GM23338 (cell line): ENCODE measurements at regions not wholly inside any gene's neighbourhood (a gene's known extent, or its start where the extent isn't known, plus 50 kb on each side); places are given as distances from the start of the nearest gene placed in this dataset.

Source experiments
- ATAC-seq: fragments of 200-7000 bp; cut with Tn5 transposase; 3 replicates; pipeline ENCODE4 v1.9.1; 2020
- DNase-seq: peaks from one replicate; pipeline ENCODE4 v3.0.0-alpha.2; 2015; ENCODE audit warnings: low spot score
- H2AFZ ChIP-seq: fragments of 200-600 bp; sonication (generic); 2 replicates; pipeline ENCODE4 v1.8.0; 2016; ENCODE audit warnings: antibody characterized with exemption, mild to moderate bottlenecking, moderate library complexity
- H3F3A ChIP-seq: fragments of 200-600 bp; sonication (generic); replicated peaks from 2 replicates; pipeline ENCODE4 v1.8.0; 2017; ENCODE audit warnings: antibody characterized with exemption, mixed run types, low read depth
- H3K27ac ChIP-seq: fragments of 200-600 bp; sonication (generic); 2 replicates; pipeline ENCODE4 v1.6.1; 2016; ENCODE audit warnings: low read depth
- H3K27me3 ChIP-seq: fragments of 200-600 bp; sonication (generic); 2 replicates; pipeline ENCODE4 v1.8.0; 2016; ENCODE audit warnings: mild to moderate bottlenecking, mixed run types, moderate library complexity; ENCODE audit not compliant: insufficient read depth
- H3K36me3 ChIP-seq: fragments of 200-600 bp; sonication (generic); 2 replicates; pipeline ENCODE4 v1.8.0; 2016; ENCODE audit warnings: mild to moderate bottlenecking; ENCODE audit not compliant: insufficient read depth
- H3K4me1 ChIP-seq: fragments of 200-600 bp; sonication (generic); 2 replicates; pipeline ENCODE4 v1.8.0; 2016; ENCODE audit warnings: mild to moderate bottlenecking, moderate library complexity; ENCODE audit not compliant: insufficient read depth
- H3K4me2 ChIP-seq: fragments of 200-600 bp; sonication (generic); 2 replicates; pipeline ENCODE4 v1.7.1; 2017; ENCODE audit warnings: mixed run types
- H3K4me3 ChIP-seq: fragments of 200-600 bp; sonication (generic); 2 replicates; pipeline ENCODE4 v1.6.1; 2016; ENCODE audit warnings: mixed run types
- H3K79me2 ChIP-seq: fragments of 200-600 bp; sonication (generic); replicated peaks from 2 replicates; pipeline ENCODE4 v1.8.0; 2017; ENCODE audit warnings: mild to moderate bottlenecking; ENCODE audit not compliant: insufficient read depth
- H3K9me2 ChIP-seq: fragments of 200-600 bp; sonication (generic); 2 replicates; pipeline ENCODE4 v1.8.0; 2017; ENCODE audit not compliant: insufficient read depth
- H4K20me1 ChIP-seq: fragments of 200-600 bp; sonication (generic); replicated peaks from 2 replicates; pipeline ENCODE4 v1.8.0; 2017; ENCODE audit warnings: mild to moderate bottlenecking; ENCODE audit not compliant: insufficient read depth
- H3K27ac Mint-ChIP-seq: 2 replicates; pipeline ENCODE4 v1.8.0; 2020; ENCODE audit warnings: inconsistent platforms, mild to moderate bottlenecking, moderate library complexity, mixed read lengths
- H3K27me3 Mint-ChIP-seq: 3 replicates; pipeline ENCODE4 v1.8.0; 2022; ENCODE audit warnings: low read depth, mild to moderate bottlenecking, moderate library complexity, mixed read lengths, inconsistent platforms; ENCODE audit not compliant: insufficient read depth, poor library complexity
- H3K36me3 Mint-ChIP-seq: 3 replicates; pipeline ENCODE4 v1.8.0; 2021; ENCODE audit warnings: low read depth, mild to moderate bottlenecking, inconsistent platforms, moderate library complexity, mixed read lengths
- H3K4me1 Mint-ChIP-seq: 3 replicates; pipeline ENCODE4 v1.8.0; 2020; ENCODE audit warnings: mild to moderate bottlenecking, inconsistent platforms, mixed read lengths
- H3K4me3 Mint-ChIP-seq: 3 replicates; pipeline ENCODE4 v1.8.0; 2021; ENCODE audit warnings: moderate library complexity, mild to moderate bottlenecking, inconsistent platforms, mixed read lengths
- H3K9me3 Mint-ChIP-seq: 3 replicates; pipeline ENCODE4 v1.8.0; 2020; ENCODE audit warnings: moderate library complexity, mild to moderate bottlenecking, inconsistent platforms, mixed read lengths
- CREB1 ChIP-seq: fragments of 250-450 bp; sonication (Bioruptor Pico); IDR thresholded peaks from 2 replicates; pipeline ENCODE4 v1.5.0; 2020; ENCODE audit warnings: low read depth, mild to moderate bottlenecking, moderate library complexity
- EZH2 ChIP-seq: fragments of 200-600 bp; sonication (generic); IDR thresholded peaks from one replicate; pipeline ENCODE4 v1.8.0; 2017; ENCODE audit warnings: antibody characterized with exemption, mild to moderate bottlenecking, low read depth; ENCODE audit not compliant: unreplicated experiment
- EZH2phosphoT487 ChIP-seq: fragments of 200-600 bp; sonication (generic); IDR thresholded peaks from one replicate; pipeline ENCODE4 v1.8.1; 2018; ENCODE audit warnings: antibody characterized with exemption; ENCODE audit not compliant: unreplicated experiment
- JUNB ChIP-seq: IDR thresholded peaks from one replicate; pipeline ENCODE4 v1.6.1; 2016; ENCODE audit warnings: antibody characterized with exemption; ENCODE audit not compliant: unreplicated experiment
- NANOG ChIP-seq: IDR thresholded peaks from 2 replicates; pipeline ENCODE4 v1.6.1; 2016; ENCODE audit warnings: antibody characterized with exemption, borderline replicate concordance
- POLR2AphosphoS5 ChIP-seq: IDR thresholded peaks from 2 replicates; pipeline ENCODE4 v1.6.1; 2016; ENCODE audit warnings: antibody characterized with exemption, low read depth
- STAT1 ChIP-seq: IDR thresholded peaks from one replicate; pipeline ENCODE4 v1.6.1; 2016; ENCODE audit warnings: antibody characterized with exemption; ENCODE audit not compliant: unreplicated experiment
- ZNF114 ChIP-seq: fragments of 250-450 bp; sonication (Bioruptor Pico); IDR thresholded peaks from 2 replicates; pipeline ENCODE4 v1.5.0; 2020; ENCODE audit warnings: mild to moderate bottlenecking, moderate library complexity
- ZNF331 ChIP-seq: fragments of 250-450 bp; sonication (Bioruptor Pico); IDR thresholded peaks from 2 replicates; pipeline ENCODE4 v1.5.0; 2020; ENCODE audit warnings: low read depth, mild to moderate bottlenecking, moderate library complexity
- TF ChIP-seq, protein P1 (sequence below): fragments of 250-450 bp; sonication (Bioruptor Pico); IDR thresholded peaks from 2 replicates; pipeline ENCODE4 v1.5.0; 2020; ENCODE audit warnings: mild to moderate bottlenecking, moderate library complexity
- TF ChIP-seq, protein P2 (sequence below): IDR thresholded peaks from 2 replicates; pipeline ENCODE4 v1.6.1; 2016; ENCODE audit warnings: antibody characterized with exemption
- TF ChIP-seq, protein P3 (sequence below): IDR thresholded peaks from one replicate; pipeline ENCODE4 v1.6.1; 2018; ENCODE audit warnings: antibody characterized with exemption; ENCODE audit not compliant: unreplicated experiment
- TF ChIP-seq, protein P4 (sequence below), 2 experiments: fragments of 200-600 bp in 1 of 2; sonication (generic) in 1 of 2; conservative IDR thresholded peaks; 2 replicates each; pipeline versions ENCODE4 v1.5.1 to v1.6.1; 2016 to 2017; ENCODE audit warnings: antibody characterized with exemption in 2 of 2, low read depth in 2 of 2, mild to moderate bottlenecking in 2 of 2, moderate library complexity in 1 of 2

GRCh38 chr18:28826107-28826506 lies 649.2 kb upstream of the CDH2 start (continued):
- TF ChIP-seq, protein P1, sequence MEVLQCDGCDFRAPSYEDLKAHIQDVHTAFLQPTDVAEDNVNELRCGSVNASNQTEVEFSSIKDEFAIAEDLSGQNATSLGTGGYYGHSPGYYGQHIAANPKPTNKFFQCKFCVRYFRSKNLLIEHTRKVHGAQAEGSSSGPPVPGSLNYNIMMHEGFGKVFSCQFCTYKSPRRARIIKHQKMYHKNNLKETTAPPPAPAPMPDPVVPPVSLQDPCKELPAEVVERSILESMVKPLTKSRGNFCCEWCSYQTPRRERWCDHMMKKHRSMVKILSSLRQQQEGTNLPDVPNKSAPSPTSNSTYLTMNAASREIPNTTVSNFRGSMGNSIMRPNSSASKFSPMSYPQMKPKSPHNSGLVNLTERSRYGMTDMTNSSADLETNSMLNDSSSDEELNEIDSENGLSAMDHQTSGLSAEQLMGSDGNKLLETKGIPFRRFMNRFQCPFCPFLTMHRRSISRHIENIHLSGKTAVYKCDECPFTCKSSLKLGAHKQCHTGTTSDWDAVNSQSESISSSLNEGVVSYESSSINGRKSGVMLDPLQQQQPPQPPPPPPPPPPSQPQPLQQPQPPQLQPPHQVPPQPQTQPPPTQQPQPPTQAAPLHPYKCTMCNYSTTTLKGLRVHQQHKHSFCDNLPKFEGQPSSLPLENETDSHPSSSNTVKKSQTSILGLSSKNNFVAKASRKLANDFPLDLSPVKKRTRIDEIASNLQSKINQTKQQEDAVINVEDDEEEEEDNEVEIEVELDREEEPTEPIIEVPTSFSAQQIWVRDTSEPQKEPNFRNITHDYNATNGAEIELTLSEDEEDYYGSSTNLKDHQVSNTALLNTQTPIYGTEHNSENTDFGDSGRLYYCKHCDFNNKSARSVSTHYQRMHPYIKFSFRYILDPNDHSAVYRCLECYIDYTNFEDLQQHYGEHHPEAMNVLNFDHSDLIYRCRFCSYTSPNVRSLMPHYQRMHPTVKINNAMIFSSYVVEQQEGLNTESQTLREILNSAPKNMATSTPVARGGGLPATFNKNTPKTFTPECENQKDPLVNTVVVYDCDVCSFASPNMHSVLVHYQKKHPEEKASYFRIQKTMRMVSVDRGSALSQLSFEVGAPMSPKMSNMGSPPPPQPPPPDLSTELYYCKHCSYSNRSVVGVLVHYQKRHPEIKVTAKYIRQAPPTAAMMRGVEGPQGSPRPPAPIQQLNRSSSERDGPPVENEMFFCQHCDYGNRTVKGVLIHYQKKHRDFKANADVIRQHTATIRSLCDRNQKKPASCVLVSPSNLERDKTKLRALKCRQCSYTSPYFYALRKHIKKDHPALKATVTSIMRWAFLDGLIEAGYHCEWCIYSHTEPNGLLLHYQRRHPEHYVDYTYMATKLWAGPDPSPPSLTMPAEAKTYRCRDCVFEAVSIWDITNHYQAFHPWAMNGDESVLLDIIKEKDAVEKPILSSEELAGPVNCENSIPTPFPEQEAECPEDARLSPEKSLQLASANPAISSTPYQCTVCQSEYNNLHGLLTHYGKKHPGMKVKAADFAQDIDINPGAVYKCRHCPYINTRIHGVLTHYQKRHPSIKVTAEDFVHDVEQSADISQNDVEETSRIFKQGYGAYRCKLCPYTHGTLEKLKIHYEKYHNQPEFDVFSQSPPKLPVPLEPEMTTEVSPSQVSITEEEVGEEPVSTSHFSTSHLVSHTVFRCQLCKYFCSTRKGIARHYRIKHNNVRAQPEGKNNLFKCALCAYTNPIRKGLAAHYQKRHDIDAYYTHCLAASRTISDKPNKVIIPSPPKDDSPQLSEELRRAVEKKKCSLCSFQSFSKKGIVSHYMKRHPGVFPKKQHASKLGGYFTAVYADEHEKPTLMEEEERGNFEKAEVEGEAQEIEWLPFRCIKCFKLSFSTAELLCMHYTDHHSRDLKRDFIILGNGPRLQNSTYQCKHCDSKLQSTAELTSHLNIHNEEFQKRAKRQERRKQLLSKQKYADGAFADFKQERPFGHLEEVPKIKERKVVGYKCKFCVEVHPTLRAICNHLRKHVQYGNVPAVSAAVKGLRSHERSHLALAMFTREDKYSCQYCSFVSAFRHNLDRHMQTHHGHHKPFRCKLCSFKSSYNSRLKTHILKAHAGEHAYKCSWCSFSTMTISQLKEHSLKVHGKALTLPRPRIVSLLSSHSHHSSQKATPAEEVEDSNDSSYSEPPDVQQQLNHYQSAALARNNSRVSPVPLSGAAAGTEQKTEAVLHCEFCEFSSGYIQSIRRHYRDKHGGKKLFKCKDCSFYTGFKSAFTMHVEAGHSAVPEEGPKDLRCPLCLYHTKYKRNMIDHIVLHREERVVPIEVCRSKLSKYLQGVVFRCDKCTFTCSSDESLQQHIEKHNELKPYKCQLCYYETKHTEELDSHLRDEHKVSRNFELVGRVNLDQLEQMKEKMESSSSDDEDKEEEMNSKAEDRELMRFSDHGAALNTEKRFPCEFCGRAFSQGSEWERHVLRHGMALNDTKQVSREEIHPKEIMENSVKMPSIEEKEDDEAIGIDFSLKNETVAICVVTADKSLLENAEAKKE = no peak
- TF ChIP-seq STAT1 = no peak

DNA sequence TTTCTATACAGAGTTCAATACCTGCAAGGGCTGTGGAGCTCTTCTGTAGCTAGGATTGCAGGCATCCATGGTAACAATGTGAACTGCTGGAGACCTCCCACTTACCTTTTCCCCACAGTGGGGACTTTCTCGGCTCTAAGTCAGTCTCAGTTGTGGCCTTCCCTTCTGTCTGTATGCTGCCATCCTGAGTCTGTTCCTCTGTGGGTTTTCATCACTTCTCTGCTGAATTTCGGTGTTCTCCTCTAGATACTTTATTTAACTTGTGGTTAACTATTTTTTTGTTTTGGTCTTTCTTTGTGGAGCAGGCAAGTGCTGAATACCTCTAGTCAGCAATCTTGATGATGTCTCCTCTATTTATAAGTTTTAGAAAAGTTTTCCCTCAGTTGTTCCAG lies 647.2 kb upstream of the CDH2 start:
- H3K9me3 Mint-ChIP-seq = no peaks in the 10 kb centered on the region; the same call in 2 of the 3 replicates
- no peaks in the 10 kb centered on the region for H3K36me3 Mint-ChIP-seq
- Histone ChIP-seq H3K4me2 (no peak overlapping the region), H4K20me1 (no peaks in the 10 kb centered on the region), H3K4me1 (peaks cover 13% of the 10 kb centered on the region), H3K4me3 (no peak overlapping the region), H3K9me2 (no peaks in the 10 kb centered on the region), H3K27ac (no peak overlapping the region), H2AFZ (no peak overlapping the region), H3K79me2 (no peaks in the 10 kb centered on the region), H3K36me3 (no peaks in the 10 kb centered on the region), H3K27me3 (no peaks in the 10 kb centered on the region), H3F3A (no peaks in the 10 kb centered on the region)
- DNase-seq = no peak
- peaks cover 16% of the 10 kb centered on the region for H3K4me1 Mint-ChIP-seq
- H3K4me3 Mint-ChIP-seq = no peak overlapping the region
- H3K27me3 Mint-ChIP-seq = peaks cover 2% of the 10 kb centered on the region
- no peak for ATAC-seq
- H3K27ac Mint-ChIP-seq = no peak overlapping the region
- TF ChIP-seq JUNB = no peak
- no peak for TF ChIP-seq EZH2phosphoT487
- TF ChIP-seq NANOG = no peak
- TF ChIP-seq, protein P2, sequence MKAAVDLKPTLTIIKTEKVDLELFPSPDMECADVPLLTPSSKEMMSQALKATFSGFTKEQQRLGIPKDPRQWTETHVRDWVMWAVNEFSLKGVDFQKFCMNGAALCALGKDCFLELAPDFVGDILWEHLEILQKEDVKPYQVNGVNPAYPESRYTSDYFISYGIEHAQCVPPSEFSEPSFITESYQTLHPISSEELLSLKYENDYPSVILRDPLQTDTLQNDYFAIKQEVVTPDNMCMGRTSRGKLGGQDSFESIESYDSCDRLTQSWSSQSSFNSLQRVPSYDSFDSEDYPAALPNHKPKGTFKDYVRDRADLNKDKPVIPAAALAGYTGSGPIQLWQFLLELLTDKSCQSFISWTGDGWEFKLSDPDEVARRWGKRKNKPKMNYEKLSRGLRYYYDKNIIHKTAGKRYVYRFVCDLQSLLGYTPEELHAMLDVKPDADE = no peak
- TF ChIP-seq ZNF331 (CRISPR knock-in tag) = no peak
- TF ChIP-seq, protein P3, sequence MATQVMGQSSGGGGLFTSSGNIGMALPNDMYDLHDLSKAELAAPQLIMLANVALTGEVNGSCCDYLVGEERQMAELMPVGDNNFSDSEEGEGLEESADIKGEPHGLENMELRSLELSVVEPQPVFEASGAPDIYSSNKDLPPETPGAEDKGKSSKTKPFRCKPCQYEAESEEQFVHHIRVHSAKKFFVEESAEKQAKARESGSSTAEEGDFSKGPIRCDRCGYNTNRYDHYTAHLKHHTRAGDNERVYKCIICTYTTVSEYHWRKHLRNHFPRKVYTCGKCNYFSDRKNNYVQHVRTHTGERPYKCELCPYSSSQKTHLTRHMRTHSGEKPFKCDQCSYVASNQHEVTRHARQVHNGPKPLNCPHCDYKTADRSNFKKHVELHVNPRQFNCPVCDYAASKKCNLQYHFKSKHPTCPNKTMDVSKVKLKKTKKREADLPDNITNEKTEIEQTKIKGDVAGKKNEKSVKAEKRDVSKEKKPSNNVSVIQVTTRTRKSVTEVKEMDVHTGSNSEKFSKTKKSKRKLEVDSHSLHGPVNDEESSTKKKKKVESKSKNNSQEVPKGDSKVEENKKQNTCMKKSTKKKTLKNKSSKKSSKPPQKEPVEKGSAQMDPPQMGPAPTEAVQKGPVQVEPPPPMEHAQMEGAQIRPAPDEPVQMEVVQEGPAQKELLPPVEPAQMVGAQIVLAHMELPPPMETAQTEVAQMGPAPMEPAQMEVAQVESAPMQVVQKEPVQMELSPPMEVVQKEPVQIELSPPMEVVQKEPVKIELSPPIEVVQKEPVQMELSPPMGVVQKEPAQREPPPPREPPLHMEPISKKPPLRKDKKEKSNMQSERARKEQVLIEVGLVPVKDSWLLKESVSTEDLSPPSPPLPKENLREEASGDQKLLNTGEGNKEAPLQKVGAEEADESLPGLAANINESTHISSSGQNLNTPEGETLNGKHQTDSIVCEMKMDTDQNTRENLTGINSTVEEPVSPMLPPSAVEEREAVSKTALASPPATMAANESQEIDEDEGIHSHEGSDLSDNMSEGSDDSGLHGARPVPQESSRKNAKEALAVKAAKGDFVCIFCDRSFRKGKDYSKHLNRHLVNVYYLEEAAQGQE = no peak
- TF ChIP-seq, protein P4, sequence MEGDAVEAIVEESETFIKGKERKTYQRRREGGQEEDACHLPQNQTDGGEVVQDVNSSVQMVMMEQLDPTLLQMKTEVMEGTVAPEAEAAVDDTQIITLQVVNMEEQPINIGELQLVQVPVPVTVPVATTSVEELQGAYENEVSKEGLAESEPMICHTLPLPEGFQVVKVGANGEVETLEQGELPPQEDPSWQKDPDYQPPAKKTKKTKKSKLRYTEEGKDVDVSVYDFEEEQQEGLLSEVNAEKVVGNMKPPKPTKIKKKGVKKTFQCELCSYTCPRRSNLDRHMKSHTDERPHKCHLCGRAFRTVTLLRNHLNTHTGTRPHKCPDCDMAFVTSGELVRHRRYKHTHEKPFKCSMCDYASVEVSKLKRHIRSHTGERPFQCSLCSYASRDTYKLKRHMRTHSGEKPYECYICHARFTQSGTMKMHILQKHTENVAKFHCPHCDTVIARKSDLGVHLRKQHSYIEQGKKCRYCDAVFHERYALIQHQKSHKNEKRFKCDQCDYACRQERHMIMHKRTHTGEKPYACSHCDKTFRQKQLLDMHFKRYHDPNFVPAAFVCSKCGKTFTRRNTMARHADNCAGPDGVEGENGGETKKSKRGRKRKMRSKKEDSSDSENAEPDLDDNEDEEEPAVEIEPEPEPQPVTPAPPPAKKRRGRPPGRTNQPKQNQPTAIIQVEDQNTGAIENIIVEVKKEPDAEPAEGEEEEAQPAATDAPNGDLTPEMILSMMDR (conservative IDR thresholded peaks at IDR 0.05; ENCODE audit: low read depth in 2 of 2) = no peak
- no peak for TF ChIP-seq STAT1
- no peak for TF ChIP-seq EZH2
- no peak for TF ChIP-seq ZNF114 (CRISPR knock-in tag)
- no peak for TF ChIP-seq CREB1 (CRISPR knock-in tag)
- no peak for TF ChIP-seq POLR2AphosphoS5
